ENCODE measurements at regions not wholly inside any gene's neighbourhood (a gene's known extent, or its start where the extent isn't known, plus 50 kb on each side); places are given as distances from the start of the nearest gene placed in this dataset.

GRCh38 chr11:109970516-109971183 lies 122.5 kb upstream of the ZC3H12C start:
- no peak overlapping the region for H3K4me3 ChIP-seq (replicated peaks; ENCODE audit: low read depth, low read length)
- no peak for TF ChIP-seq CTCF (IDR thresholded peaks at IDR 0.05; ENCODE audit: low read length, missing control alignments)
- no peak for DNase-seq (ENCODE audit: low read depth)

GRCh38 chr11:109971184-109971523 lies 122.0 kb upstream of the ZC3H12C start:
- no peak for TF ChIP-seq CTCF (IDR thresholded peaks at IDR 0.05; ENCODE audit: low read length, missing control alignments)
- DNase-seq (ENCODE audit: low read depth) = peak; percentile 90
- H3K4me3 ChIP-seq (replicated peaks; ENCODE audit: low read depth, low read length) = no peak overlapping the region

- no peak for DNase-seq (ENCODE audit: low read depth)
- no peak for TF ChIP-seq CTCF (IDR thresholded peaks at IDR 0.05; ENCODE audit: low read length, missing control alignments)
- no peak overlapping the region for H3K4me3 ChIP-seq (replicated peaks; ENCODE audit: low read depth, low read length)
Observed at GRCh38 chr11:109972181-109972715, 120.9 kb upstream of the ZC3H12C start.

- no peak for DNase-seq (ENCODE audit: low read depth)
- H3K4me3 ChIP-seq (replicated peaks; ENCODE audit: low read depth, low read length) = no peak overlapping the region
- no peak for TF ChIP-seq CTCF (IDR thresholded peaks at IDR 0.05; ENCODE audit: low read length, missing control alignments)
Observed at GRCh38 chr11:109972939-109973338, 120.3 kb upstream of the ZC3H12C start.

- no peak for TF ChIP-seq CTCF (IDR thresholded peaks at IDR 0.05; ENCODE audit: low read length, missing control alignments)
- no peak for DNase-seq (ENCODE audit: low read depth)
- no peak overlapping the region for H3K4me3 ChIP-seq (replicated peaks; ENCODE audit: low read depth, low read length)
Observed at GRCh38 chr11:109973486-109973885, 119.7 kb upstream of the ZC3H12C start.

GRCh38 chr11:109974523-109974922 lies 118.7 kb upstream of the ZC3H12C start:
- DNase-seq (ENCODE audit: low read depth) = no peak
- no peak overlapping the region for H3K4me3 ChIP-seq (replicated peaks; ENCODE audit: low read depth, low read length)
- TF ChIP-seq CTCF (IDR thresholded peaks at IDR 0.05; ENCODE audit: low read length, missing control alignments) = no peak

GRCh38 chr11:109978895-109979294 lies 114.3 kb upstream of the ZC3H12C start:
- TF ChIP-seq CTCF (IDR thresholded peaks at IDR 0.05; ENCODE audit: low read length, missing control alignments) = no peak
- H3K4me3 ChIP-seq (replicated peaks; ENCODE audit: low read depth, low read length) = no peak overlapping the region
- DNase-seq (ENCODE audit: low read depth) = no peak
